GM21360 (cell line): ENCODE measurements at regions not wholly inside any gene's neighbourhood (a gene's known extent, or its start where the extent isn't known, plus 50 kb on each side); places are given as distances from the start of the nearest gene placed in this dataset.

Experiments
- ATAC-seq: cut with Tn5 transposase; IDR thresholded peaks from one replicate; pipeline ENCODE4 v1.9.1; 2021; ENCODE audit warnings: mild to moderate bottlenecking, moderate library complexity; ENCODE audit not compliant: unreplicated experiment

GRCh38 chr20:17795501-17796071, 95.8 kb downstream of the BANF2 start:
- no peak for ATAC-seq

DNA sequence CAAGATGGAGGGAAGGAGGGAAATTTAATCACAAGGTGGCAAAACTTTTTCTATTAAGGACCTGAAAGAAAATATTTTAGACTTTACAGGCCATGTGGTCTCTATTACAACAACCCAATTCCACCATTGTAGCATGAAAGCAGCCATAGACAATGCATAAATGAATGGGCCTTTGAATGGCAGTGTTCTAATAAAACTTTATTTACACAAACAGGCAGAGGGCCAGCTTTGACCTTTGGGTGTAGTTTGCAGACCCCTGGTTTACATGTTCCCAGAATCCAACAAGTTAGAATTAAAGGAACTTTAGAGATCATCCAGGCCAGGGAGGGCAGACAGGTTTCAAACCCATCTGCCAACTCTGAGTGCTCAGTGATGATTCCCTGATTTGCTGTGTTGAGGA, 95.2 kb downstream of the BANF2 start:
- ATAC-seq, result no peak

DNA sequence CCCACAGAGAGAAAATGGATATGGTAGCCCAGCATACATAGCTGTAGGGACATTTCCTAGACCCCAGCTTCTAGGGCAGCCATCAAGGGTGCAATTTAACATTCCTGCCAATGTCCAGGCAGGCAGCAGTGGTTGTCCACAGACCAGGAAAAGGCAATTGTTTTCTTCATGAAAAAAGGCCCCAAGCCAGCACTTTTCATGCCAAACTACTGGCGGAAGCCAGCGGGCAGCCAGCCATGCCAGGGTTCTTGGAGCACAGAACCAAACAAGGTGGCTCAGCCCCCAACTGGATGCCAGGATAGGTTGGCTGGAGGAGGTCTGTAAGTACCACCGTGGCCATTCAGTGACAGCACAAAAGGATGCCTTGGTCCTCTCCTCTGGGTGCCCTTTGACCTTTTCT, 94.6 kb downstream of the BANF2 start:
- no peak for ATAC-seq

DNA sequence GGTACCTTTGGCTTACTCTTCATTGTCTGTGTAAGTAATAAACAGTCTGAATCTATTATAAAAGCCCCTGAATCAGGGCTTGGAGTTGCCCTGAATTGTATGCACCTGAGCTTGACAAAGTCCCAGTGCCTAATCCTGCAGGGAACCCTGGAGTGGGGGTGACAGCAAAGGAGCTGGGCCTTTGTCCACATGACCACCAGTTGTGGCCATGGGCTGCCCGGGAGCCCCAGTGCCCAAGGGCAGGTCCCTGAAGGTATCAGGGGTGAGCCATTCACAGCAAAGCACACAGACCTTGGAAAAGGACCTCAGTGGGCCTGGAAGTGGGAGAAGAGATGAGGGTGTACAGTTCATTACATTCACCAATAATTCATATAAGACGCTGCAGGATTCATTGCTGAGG, 94.2 kb downstream of the BANF2 start:
- no peak for ATAC-seq

DNA sequence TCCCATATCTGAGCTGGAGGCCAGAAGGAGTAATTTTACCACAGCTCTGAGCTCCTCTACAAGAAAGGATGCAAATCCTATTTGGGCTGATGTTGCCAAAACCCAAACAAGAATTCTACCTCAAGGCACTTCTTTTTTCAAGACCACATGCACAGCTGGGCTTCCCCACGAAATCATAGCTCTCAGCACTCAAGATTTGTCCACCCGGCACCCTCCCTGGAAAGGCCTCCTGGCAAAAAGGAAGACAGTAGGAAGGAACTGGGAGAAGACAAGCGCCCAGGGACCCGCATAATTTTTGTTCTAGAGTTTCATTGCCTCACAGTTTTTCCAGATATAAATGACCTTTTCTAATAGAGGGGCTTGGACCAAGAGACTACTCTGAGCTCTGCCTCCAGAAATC, 90.5 kb downstream of the BANF2 start:
- ATAC-seq, result no peak

DNA sequence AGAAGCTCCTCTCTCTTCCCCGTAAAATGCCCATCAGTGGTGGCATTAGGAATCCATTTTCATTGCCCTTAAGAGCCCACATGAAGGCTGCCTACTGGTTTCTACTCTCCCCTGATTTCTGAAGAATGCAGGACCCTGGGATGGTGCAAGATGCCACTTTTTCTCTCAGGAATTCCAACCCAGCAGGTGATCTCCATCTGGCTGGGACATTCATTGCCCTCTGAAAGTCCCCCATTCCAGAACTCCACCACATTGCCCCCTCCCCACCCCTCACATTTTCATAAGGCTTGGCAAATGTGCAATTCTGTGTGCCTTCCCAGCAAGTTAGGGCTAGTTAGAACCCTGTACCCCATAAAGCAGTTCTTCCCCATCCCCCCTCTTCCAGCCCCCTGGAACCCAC, 88.0 kb downstream of the BANF2 start:
- no peak for ATAC-seq

GRCh38 chr20:17786221-17786718, 86.5 kb downstream of the BANF2 start:
- no peak for ATAC-seq
